A549 (cell line): ENCODE measurements at regions not wholly inside any gene's neighbourhood (a gene's known extent, or its start where the extent isn't known, plus 50 kb on each side); places are given as distances from the start of the nearest gene placed in this dataset.

Experiments used
- BHLHE40 ChIP-seq: IDR thresholded peaks from 2 replicates; pipeline ENCODE4 v1.6.1; 2012; ENCODE audit warnings: low read depth, low read length, inconsistent platforms
- EP300 ChIP-seq, 2 experiments: fragments of >200 bp; sonication (Bioruptor Twin); formaldehyde crosslinking; IDR thresholded peaks; 2 replicates in 1 of 2; 3 replicates in 1 of 2; pipeline ENCODE4 v1.6.1; 2016 to 2017
- HDAC2 ChIP-seq: fragments of 200-600 bp; sonication (generic); IDR thresholded peaks from 2 replicates; pipeline ENCODE4 v1.6.1; 2016
- MAFK ChIP-seq: fragments of 450-650 bp; IDR thresholded peaks from 2 replicates; pipeline ENCODE4 v1.6.1; 2014; ENCODE audit not compliant: partially characterized antibody
- MAZ ChIP-seq: fragments of 150-350 bp; IDR thresholded peaks from 2 replicates; pipeline ENCODE4 v1.6.1; 2014; ENCODE audit warnings: antibody characterized with exemption, low read depth, low read length, borderline replicate concordance
- POLR2A ChIP-seq: IDR thresholded peaks from 2 replicates; pipeline ENCODE4 v1.6.1; 2012; ENCODE audit warnings: mild to moderate bottlenecking, low read length
- POLR2AphosphoS2 ChIP-seq: conservative IDR thresholded peaks from 2 replicates; pipeline ENCODE4 v1.6.1; 2012; ENCODE audit warnings: low read length, improper control_type of control experiment, inconsistent platforms
- RAD21 ChIP-seq, 2 experiments: fragments of >200 bp in 1 of 2; sonication (Bioruptor Twin) in 1 of 2; formaldehyde crosslinking in 1 of 2; IDR thresholded peaks in 1 of 2; conservative IDR thresholded peaks in 1 of 2; 2 replicates in 1 of 2; 3 replicates in 1 of 2; pipeline ENCODE4 v1.6.1; 2012 to 2018; ENCODE audit warnings: inconsistent platforms in 1 of 2
- RFX5 ChIP-seq: fragments of 450-650 bp; IDR thresholded peaks from 2 replicates; pipeline ENCODE4 v1.7.1; 2014; ENCODE audit warnings: antibody characterized with exemption, mild to moderate bottlenecking, moderate library complexity
- TP53 ChIP-seq: fragments of 250-450 bp; sonication (Bioruptor Pico); IDR thresholded peaks from 2 replicates; pipeline ENCODE4 v1.5.0; 2021; ENCODE audit warnings: mild to moderate bottlenecking, moderate library complexity
- TF ChIP-seq, protein P1 (sequence below): fragments of >200 bp; sonication (Bioruptor Twin); formaldehyde crosslinking; IDR thresholded peaks from 3 replicates; pipeline ENCODE4 v1.5.1; 2016
- TF ChIP-seq, protein P2 (sequence below): IDR thresholded peaks from 2 replicates; pipeline ENCODE4 v1.6.1; 2012
- TF ChIP-seq, protein P3 (sequence below): fragments of 200-600 bp; sonication (generic); IDR thresholded peaks from 2 replicates; pipeline ENCODE4 v1.6.1; 2016; ENCODE audit warnings: antibody characterized with exemption, mild to moderate bottlenecking, moderate library complexity
- TF ChIP-seq, protein P4 (sequence below): IDR thresholded peaks from 2 replicates; pipeline ENCODE4 v1.6.1; 2012; ENCODE audit warnings: low read depth, borderline replicate concordance

DNA sequence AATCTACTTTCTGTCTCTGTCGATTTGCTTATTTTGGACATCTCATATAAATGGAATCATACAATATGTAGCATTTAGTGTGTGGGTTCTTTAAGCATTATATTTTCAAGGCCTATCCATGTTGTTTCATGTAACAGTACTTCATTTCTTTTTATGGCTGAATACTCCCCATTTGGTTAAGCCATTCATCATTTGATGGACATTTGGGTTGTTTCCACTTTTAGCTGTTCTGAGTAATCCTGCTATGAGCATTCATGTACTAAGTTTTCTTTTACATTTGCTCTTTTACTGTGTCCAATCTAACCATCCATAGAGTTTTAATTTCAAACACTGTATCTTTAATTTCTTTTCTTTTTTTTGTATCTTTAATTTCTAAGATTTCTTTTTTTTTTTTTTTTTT, 55.6 kb upstream of the SPTBN2 start:
- TF ChIP-seq, protein P1, sequence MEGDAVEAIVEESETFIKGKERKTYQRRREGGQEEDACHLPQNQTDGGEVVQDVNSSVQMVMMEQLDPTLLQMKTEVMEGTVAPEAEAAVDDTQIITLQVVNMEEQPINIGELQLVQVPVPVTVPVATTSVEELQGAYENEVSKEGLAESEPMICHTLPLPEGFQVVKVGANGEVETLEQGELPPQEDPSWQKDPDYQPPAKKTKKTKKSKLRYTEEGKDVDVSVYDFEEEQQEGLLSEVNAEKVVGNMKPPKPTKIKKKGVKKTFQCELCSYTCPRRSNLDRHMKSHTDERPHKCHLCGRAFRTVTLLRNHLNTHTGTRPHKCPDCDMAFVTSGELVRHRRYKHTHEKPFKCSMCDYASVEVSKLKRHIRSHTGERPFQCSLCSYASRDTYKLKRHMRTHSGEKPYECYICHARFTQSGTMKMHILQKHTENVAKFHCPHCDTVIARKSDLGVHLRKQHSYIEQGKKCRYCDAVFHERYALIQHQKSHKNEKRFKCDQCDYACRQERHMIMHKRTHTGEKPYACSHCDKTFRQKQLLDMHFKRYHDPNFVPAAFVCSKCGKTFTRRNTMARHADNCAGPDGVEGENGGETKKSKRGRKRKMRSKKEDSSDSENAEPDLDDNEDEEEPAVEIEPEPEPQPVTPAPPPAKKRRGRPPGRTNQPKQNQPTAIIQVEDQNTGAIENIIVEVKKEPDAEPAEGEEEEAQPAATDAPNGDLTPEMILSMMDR, result no peak
- TF ChIP-seq MAFK (no peak), POLR2A (no peak), EP300 (IDR thresholded peaks at IDR 0.05) (no peak), RAD21 (conservative IDR thresholded peaks at IDR 0.05 in 1 of 2, IDR thresholded peaks at IDR 0.05 in 1 of 2) (no peak), HDAC2 (no peak), MAZ (no peak), TP53 (CRISPR knock-in tag) (no peak), RFX5 (no peak), BHLHE40 (no peak), POLR2AphosphoS2 (no peak)
- TF ChIP-seq, protein P2, sequence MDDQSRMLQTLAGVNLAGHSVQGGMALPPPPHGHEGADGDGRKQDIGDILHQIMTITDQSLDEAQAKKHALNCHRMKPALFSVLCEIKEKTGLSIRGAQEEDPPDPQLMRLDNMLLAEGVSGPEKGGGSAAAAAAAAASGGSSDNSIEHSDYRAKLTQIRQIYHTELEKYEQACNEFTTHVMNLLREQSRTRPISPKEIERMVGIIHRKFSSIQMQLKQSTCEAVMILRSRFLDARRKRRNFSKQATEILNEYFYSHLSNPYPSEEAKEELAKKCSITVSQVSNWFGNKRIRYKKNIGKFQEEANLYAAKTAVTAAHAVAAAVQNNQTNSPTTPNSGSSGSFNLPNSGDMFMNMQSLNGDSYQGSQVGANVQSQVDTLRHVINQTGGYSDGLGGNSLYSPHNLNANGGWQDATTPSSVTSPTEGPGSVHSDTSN, result no peak
- TF ChIP-seq, protein P3, sequence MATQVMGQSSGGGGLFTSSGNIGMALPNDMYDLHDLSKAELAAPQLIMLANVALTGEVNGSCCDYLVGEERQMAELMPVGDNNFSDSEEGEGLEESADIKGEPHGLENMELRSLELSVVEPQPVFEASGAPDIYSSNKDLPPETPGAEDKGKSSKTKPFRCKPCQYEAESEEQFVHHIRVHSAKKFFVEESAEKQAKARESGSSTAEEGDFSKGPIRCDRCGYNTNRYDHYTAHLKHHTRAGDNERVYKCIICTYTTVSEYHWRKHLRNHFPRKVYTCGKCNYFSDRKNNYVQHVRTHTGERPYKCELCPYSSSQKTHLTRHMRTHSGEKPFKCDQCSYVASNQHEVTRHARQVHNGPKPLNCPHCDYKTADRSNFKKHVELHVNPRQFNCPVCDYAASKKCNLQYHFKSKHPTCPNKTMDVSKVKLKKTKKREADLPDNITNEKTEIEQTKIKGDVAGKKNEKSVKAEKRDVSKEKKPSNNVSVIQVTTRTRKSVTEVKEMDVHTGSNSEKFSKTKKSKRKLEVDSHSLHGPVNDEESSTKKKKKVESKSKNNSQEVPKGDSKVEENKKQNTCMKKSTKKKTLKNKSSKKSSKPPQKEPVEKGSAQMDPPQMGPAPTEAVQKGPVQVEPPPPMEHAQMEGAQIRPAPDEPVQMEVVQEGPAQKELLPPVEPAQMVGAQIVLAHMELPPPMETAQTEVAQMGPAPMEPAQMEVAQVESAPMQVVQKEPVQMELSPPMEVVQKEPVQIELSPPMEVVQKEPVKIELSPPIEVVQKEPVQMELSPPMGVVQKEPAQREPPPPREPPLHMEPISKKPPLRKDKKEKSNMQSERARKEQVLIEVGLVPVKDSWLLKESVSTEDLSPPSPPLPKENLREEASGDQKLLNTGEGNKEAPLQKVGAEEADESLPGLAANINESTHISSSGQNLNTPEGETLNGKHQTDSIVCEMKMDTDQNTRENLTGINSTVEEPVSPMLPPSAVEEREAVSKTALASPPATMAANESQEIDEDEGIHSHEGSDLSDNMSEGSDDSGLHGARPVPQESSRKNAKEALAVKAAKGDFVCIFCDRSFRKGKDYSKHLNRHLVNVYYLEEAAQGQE, result no peak
- TF ChIP-seq, protein P4, sequence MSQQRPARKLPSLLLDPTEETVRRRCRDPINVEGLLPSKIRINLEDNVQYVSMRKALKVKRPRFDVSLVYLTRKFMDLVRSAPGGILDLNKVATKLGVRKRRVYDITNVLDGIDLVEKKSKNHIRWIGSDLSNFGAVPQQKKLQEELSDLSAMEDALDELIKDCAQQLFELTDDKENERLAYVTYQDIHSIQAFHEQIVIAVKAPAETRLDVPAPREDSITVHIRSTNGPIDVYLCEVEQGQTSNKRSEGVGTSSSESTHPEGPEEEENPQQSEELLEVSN, result no peak
